CD4-positive, alpha-beta T cell treated with Interleukin-6 for 4 hours (primary cell): ENCODE measurements at regions not wholly inside any gene's neighbourhood (a gene's known extent, or its start where the extent isn't known, plus 50 kb on each side); places are given as distances from the start of the nearest gene placed in this dataset.

Experiments used
- DNase-seq: peaks from one replicate; pipeline ENCODE4 v3.0.0-alpha.2; 2020; ENCODE audit warnings: mixed read lengths

DNA sequence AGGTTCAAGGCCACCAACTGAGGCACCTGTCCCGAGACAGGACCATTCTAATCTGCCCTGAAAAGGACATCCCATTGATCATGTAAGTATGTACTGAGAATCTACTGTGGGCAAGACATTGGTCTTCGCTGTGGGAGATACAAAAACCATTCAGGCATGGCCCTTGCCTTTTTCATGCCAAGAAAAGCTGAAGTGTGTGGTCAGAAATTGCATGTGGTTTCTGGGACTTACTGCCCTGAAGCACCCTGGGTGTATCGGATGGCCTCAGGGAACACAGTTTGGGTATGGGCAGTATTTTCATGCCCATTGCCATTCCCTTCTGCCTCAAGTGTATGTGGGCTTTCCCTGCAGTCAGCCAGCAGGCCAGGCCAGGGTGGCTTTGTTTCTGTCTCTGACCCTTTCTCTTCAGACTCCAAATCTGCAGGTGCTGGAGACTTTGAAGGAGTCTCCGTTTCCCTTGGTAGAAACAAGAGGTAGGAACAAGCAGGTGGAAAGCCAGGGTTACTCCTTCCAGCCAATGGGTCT is 285.7 kb downstream of the ZEB1 start:
- DNase-seq, result no peak

- DNase-seq, result no peak
Observed at GRCh38 chr10:31604096-31604495, 285.1 kb downstream of the ZEB1 start.

- peak; percentile 81 for DNase-seq
Observed at GRCh38 chr10:31603235-31604087, 284.4 kb downstream of the ZEB1 start.

- peak; percentile 17 for DNase-seq
Observed at GRCh38 chr10:31602541-31603234, 283.7 kb downstream of the ZEB1 start.

GRCh38 chr10:31601136-31601535 is 282.1 kb downstream of the ZEB1 start:
- DNase-seq, result no peak

- DNase-seq, result peak; percentile 21
Observed at GRCh38 chr10:31599626-31600504, 280.8 kb downstream of the ZEB1 start.

GRCh38 chr10:31596765-31597164 is 277.7 kb downstream of the ZEB1 start:
- DNase-seq, result no peak

- DNase-seq, result no peak
Observed at GRCh38 chr10:31595992-31596391, 277.0 kb downstream of the ZEB1 start.

- DNase-seq, result no peak
Observed at GRCh38 chr10:31594347-31594873, 275.4 kb downstream of the ZEB1 start.

- no peak for DNase-seq
Observed at GRCh38 chr10:31593124-31593523, 274.1 kb downstream of the ZEB1 start.

DNA sequence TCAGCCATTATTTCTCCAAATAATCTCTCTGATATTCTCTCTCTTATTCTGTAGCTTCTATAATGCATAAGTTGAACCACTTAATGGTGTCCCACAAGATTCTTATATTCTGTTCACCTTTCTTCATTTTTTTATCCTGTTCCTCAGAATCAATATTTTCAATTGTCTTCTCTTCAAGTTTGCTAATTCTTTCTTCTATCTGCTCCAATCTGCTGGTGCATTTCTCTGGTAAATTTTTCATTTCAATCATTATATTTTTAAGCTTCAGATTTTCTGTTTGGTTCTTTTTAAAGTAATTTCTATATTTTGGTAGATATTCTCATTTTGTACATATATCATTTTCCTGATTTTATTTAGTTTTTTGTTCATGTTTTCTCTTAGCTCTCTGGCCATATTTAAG is 272.6 kb downstream of the ZEB1 start:
- no peak for DNase-seq

DNA sequence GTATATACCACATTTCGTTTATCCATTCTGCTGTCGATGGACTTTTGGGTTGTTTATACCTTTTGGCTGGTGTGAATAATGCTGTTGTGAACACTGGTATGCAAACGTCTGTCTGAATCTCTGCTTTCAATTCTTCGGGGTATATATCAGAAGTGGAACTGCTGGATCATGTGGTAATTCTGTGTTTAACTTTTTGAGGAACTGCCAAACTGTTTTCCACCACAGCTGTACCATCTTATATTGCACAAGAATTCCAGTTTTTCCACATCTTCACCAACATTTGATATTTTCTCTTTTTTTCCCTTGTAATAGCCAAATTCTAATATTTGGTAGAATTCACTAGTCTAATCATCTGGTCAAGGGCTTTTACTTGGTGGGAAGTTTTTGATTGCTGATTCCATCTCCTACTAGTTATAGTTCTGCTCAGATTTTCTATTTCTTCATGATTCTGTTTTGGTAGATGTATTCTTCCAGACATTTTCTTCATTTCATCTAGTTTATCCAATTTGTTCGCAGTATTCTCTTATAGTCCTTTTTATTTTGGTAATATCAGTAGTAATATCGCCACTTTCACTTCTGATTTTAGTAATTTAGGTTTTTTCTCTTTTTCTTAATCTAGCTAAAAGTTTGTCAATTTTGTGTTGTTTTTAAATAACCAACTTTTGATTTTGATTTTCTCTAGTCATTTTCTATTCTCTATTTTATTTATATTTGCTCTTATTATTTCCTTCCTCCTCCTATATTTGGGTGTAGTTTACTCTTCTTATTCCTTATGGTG is 271.2 kb downstream of the ZEB1 start:
- no peak for DNase-seq

GRCh38 chr10:31587691-31588090 is 268.7 kb downstream of the ZEB1 start:
- no peak for DNase-seq

DNA sequence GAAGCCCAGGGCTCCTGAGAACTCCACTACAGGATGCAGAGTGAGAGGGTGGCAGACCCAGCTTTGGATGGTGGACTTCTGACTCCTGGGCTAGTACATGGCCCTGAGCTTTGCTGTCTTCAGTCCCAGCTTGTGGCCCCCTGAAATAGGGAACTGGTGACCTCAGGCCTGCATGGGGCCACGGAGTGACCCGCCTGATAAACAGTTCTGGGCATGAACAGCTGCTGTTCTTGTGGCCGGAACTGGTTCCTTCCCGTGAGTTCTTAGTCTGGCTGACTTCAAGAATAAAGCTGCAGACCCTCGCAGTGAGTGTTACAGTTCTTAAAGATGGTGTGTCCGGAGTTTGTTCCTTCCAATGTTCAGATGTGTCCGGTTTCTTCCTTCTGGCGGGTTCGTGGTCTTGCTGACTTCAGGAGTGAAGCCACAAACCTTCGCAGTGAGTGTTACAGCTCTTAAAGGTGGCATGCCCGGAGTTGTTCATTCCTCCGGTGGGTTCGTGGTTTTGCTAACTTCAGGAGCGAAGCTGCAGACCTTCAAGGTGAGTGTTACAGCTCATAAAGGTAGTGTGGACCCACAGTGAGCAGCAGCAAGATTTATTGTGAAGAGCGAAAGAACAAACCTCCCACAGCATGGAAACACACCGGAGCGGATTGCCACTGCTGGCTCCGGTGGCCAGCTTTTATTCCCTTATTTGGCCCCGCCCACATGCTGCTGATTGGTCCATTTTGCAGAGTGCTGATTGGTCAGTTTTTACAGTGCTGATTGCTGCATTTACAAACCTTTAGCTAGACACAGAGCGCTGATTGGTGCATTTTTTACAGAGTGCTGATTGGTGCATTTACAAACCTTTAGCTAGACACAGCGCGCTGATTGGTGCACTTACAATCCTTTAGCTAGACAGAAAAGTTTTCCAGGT is 268.0 kb downstream of the ZEB1 start:
- DNase-seq, result no peak

DNA sequence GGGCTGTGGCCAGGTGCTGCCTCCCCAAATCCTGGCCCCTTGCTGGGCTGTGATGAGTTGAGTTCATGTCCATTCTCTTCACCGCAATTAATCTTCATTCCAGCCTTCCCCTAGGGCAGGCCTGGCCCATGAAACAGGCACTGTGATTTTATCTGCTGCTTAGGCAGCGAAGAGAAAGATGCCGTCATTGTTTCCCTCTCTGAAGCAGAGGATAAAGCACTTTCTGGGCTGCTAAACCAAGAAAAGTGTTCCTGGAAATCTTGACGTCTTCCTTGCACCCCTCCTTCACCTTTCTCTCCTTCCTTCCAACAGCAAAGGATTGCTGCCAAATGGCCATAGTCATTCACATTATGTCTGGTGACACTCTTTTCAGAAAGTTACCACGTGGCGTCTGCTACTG is 265.9 kb downstream of the ZEB1 start:
- DNase-seq, result no peak

DNA sequence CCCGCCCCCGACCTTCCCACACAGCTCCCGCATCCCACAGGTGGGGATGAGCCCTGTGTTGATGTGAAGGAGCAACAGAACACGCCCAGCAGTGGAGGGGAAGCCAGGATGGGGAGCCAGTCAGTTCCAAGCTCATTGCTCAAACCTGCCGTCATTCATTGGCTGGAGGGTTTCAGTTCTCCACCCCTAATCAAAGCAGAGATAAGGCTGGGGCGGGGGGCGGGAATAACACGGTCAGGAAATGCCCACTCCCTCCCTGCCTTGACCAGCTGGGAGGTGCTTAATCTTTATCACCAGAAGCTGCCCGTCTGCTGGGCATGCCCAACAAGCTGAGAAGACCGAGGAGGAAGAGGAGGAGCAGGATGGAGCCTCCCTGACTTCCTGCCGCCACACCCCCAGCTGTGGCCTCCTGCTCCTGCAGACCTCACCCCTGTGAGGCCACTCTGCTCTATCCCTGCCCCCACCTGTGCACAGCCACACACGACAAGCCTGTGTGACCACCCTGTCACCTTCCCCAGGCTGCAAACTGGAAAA is 265.1 kb downstream of the ZEB1 start:
- DNase-seq, result no peak

DNA sequence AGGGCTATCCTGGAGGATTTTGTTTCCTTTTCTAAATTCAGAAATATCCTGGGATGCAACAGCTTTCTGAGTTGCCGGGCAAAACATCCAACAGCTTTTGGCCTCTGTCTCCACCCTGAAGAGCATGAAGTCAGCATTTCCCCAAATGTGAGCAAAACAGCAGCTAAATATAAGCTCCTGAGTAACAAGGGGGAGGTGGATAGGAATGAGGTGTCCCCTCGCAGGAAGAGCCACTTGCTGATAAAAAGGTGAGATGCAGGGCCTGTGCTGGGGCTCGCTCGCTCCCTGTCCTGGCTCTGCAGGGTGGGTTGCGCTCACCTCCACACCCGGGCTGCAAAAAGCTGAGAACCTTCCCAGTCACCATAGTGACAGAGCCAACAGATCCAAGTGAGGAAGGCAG is 264.3 kb downstream of the ZEB1 start:
- DNase-seq, result no peak

GRCh38 chr10:31582365-31583052 is 263.5 kb downstream of the ZEB1 start:
- no peak for DNase-seq

- no peak for DNase-seq
Observed at GRCh38 chr10:31581741-31582323, 262.8 kb downstream of the ZEB1 start.

GRCh38 chr10:31580646-31581045 is 261.6 kb downstream of the ZEB1 start:
- no peak for DNase-seq
